ENCODE measurements at regions not wholly inside any gene's neighbourhood (a gene's known extent, or its start where the extent isn't known, plus 50 kb on each side); places are given as distances from the start of the nearest gene placed in this dataset.

DNA sequence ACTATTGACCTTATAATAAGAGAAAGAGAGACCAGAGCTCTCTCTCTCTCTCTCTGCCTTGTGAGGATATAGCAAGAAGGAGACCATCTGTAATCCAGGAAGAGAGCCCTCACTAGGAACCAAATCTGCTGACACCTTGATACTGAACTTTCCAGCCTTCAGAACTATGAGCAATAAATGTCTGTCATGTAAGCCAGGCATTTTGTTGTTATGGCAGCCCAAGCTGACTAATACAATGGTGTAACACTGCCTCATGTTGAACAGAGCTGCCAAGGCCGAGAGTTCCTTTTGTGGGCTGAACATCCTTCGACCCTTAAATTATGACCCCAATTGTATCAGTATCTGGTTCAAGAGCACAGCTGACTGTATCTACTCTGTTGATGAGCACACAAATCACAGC, 108.0 kb downstream of the LRRC30 start:
- Histone ChIP-seq H3K27me3 (replicated peaks; ENCODE audit: insufficient read depth) (no peaks in the 10 kb centered on the region), H3K4me1 (ENCODE audit: control insufficient read depth in 1 of 2, low read depth in 2 of 2) (no peaks in the 10 kb centered on the region), H3K36me3 (no peaks in the 10 kb centered on the region), H3K9me3 (no peaks in the 10 kb centered on the region), H3K27ac (no peak overlapping the region), H3K4me3 (no peak overlapping the region)
- TF ChIP-seq, protein P1, sequence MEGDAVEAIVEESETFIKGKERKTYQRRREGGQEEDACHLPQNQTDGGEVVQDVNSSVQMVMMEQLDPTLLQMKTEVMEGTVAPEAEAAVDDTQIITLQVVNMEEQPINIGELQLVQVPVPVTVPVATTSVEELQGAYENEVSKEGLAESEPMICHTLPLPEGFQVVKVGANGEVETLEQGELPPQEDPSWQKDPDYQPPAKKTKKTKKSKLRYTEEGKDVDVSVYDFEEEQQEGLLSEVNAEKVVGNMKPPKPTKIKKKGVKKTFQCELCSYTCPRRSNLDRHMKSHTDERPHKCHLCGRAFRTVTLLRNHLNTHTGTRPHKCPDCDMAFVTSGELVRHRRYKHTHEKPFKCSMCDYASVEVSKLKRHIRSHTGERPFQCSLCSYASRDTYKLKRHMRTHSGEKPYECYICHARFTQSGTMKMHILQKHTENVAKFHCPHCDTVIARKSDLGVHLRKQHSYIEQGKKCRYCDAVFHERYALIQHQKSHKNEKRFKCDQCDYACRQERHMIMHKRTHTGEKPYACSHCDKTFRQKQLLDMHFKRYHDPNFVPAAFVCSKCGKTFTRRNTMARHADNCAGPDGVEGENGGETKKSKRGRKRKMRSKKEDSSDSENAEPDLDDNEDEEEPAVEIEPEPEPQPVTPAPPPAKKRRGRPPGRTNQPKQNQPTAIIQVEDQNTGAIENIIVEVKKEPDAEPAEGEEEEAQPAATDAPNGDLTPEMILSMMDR (IDR thresholded peaks at IDR 0.05): no peak
- ATAC-seq (ENCODE audit: insufficient number of reproducible peaks, low FRiP score, low read depth): no peak
- no peak for DNase-seq (ENCODE audit: low spot score)

DNA sequence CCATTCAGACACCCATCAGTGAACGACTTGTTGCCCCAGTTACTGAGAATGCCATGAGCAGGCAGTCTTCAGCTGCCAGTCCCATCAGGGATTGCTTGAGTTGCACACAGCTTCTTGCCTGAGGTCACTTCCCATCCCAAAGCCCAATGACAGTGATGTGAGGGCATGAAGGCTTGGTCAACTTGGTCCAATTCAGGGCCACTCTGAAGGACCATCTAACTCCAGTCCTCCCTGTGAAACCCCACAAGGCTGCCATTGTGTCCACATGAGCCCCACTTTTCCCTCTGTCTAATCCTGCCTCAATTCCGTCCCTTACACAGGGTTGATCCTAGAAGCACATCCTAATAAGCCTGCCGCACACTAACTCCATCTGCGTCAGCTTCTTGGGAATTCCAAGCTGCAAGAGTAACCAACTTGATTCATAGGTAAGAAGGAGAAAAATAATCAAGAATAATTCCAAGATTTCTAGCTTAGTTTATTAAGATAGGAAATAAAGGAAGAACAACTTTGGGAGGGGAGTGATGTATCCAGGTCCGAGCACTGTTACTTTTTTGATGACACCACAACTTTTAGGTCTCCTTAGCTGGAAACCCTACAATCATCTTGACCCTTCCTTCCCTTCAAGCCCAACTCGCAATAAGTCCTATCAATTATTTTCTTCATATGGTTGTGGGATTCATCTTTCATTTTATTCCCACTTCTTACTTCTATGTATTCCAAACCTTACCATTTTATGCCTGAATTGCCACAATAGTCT, 110.9 kb downstream of the LRRC30 start:
- no peak for ATAC-seq (ENCODE audit: insufficient number of reproducible peaks, low FRiP score, low read depth)
- TF ChIP-seq, protein P1 (IDR thresholded peaks at IDR 0.05): no peak
- H3K4me3 ChIP-seq: no peak overlapping the region
- DNase-seq (ENCODE audit: low spot score): no peak
- no peaks in the 10 kb centered on the region for H3K36me3 ChIP-seq
- no peaks in the 10 kb centered on the region for H3K27me3 ChIP-seq (replicated peaks; ENCODE audit: insufficient read depth)
- H3K9me3 ChIP-seq: no peaks in the 10 kb centered on the region
- no peaks in the 10 kb centered on the region for H3K4me1 ChIP-seq (ENCODE audit: control insufficient read depth in 1 of 2, low read depth in 2 of 2)
- no peak overlapping the region for H3K27ac ChIP-seq

DNA sequence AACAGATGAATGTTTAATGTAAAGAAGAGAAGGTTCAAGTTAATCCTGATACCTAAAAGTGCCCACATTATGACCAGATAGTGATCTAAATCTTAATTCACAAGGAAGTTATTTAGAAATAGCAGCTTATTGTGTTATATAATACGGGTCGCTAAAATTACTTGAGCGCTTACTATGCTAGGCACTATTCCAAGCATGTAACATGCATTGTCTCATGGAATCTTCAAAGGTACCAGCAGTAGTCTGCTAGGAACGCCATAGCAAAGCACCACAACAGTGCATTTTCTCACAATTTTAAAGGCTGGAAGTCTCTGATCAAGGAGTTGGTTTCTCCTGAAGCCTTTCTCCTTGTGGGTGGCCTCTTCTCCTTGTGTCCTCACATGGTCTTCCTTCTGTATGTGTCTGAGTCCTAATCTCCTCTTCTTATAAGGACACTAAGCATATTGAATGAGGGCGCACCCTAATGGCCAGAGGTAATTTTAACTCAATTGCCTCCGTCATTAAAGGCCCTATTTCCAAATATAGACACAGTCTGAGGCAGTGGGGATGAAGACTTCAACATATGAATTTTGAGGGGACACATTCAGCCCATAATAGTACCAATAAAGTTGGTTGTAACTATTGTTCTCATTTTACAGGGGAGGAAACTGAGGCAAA, 118.4 kb downstream of the LRRC30 start:
- Histone ChIP-seq H3K36me3 (no peaks in the 10 kb centered on the region), H3K4me3 (no peak overlapping the region), H3K4me1 (ENCODE audit: control insufficient read depth in 1 of 2, low read depth in 2 of 2) (no peaks in the 10 kb centered on the region), H3K27me3 (replicated peaks; ENCODE audit: insufficient read depth) (no peaks in the 10 kb centered on the region), H3K27ac (no peak overlapping the region), H3K9me3 (no peaks in the 10 kb centered on the region)
- ATAC-seq (ENCODE audit: insufficient number of reproducible peaks, low FRiP score, low read depth) (no peak), DNase-seq (ENCODE audit: low spot score) (no peak)
- TF ChIP-seq, protein P1 (IDR thresholded peaks at IDR 0.05): no peak

DNA sequence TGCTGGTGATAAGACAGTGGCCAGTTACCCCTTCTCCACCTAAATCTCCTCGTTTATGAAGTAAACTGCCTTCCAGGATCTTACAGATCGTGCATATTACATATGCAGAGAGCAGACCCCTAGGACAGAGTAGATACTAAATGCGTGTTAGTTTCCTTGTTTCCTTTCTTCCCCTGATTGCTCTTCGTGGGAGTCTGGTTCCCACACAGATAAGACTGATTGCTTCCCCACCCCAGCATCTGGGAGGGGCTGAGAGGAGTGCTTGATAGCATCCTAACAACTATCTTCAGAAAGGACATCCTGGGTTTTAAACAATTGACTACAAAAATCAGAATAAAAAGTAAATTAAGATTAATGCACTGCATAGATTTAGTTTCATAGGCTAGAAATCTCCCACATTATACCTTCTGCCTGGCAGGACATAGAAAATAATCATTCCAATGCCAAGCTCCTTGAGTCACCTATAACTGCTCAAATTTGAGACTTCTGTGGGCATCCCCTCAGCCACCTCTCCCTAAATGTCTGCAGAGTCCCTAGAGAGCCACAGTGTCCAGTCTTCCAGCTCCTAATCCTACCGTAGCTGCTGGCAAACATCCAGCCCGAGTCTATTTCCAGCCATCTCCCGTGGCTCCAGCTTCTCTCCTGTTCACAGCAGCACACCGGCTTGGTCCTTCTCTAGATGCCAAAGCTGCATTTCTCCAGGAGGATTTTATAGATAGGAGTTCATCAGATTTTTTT, 128.3 kb downstream of the LRRC30 start:
- TF ChIP-seq, protein P1 (IDR thresholded peaks at IDR 0.05): no peak
- no peak for DNase-seq (ENCODE audit: low spot score)
- no peak for ATAC-seq (ENCODE audit: insufficient number of reproducible peaks, low FRiP score, low read depth)
- H3K27me3 ChIP-seq (replicated peaks; ENCODE audit: insufficient read depth): no peaks in the 10 kb centered on the region
- no peak overlapping the region for H3K4me3 ChIP-seq
- no peaks in the 10 kb centered on the region for H3K9me3 ChIP-seq
- H3K27ac ChIP-seq: no peak overlapping the region
- H3K4me1 ChIP-seq (ENCODE audit: control insufficient read depth in 1 of 2, low read depth in 2 of 2): no peaks in the 10 kb centered on the region
- no peaks in the 10 kb centered on the region for H3K36me3 ChIP-seq

DNA sequence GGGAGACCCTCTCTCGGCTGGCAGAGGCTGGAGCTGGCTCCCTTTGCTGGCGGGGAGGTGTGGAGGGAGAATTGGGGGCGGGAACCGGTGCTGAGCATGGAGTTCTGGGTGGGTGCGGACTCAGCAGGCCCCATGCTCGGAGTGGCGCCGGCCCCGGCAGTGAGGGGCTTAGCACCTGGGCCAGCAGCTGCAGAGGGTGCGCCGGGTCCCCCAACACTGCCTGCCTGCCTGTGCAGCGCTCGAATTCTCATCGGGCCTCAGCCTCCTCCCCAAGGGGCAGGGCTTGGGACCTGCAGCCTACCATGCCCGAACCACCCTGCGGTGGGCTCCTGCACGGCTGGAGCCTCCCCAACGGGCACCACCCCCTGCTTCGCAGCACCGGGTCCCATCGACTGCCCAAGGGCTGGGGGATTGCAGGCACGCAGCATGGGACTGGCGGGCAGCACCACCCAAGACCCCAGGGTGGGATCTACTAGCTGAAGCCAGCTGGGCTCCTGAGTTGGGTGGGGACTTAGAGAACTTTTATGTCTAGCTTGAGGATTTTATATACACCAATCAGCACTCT, 129.8 kb downstream of the LRRC30 start:
- H3K4me1 ChIP-seq (ENCODE audit: control insufficient read depth in 1 of 2, low read depth in 2 of 2): no peaks in the 10 kb centered on the region
- TF ChIP-seq, protein P1 (IDR thresholded peaks at IDR 0.05): no peak
- H3K9me3 ChIP-seq: no peaks in the 10 kb centered on the region
- H3K36me3 ChIP-seq: no peaks in the 10 kb centered on the region
- H3K4me3 ChIP-seq: no peak overlapping the region
- H3K27ac ChIP-seq: no peak overlapping the region
- ATAC-seq (ENCODE audit: insufficient number of reproducible peaks, low FRiP score, low read depth) (no peak), DNase-seq (ENCODE audit: low spot score) (no peak)
- no peaks in the 10 kb centered on the region for H3K27me3 ChIP-seq (replicated peaks; ENCODE audit: insufficient read depth)

Data from thoracic aorta (tissue), 2 donors.